GM10248 (cell line): ENCODE measurements at regions not wholly inside any gene's neighbourhood (a gene's known extent, or its start where the extent isn't known, plus 50 kb on each side); places are given as distances from the start of the nearest gene placed in this dataset.

Source experiments
- CTCF ChIA-PET: fragments of 300-600 bp; sonication (Branson Sonifier 250); formaldehyde crosslinking; extraction: SDS; loops from one replicate; lab custom pipeline; 2021; ENCODE audit warnings: antibody characterized with exemption; lab: Yijun Ruan, JAX
- POLR2A ChIA-PET: fragments of 350-650 bp; sonication (Branson Sonifier 250); formaldehyde crosslinking; extraction: SDS; loops from one replicate; lab custom pipeline; 2020; ENCODE audit warnings: antibody characterized with exemption; lab: Yijun Ruan, JAX
- DNase-seq: peaks from one replicate; pipeline ENCODE4 v3.0.0; 2012; ENCODE audit errors: extremely low spot score
- CTCF ChIP-seq: IDR thresholded peaks from 2 replicates; pipeline ENCODE4 v1.5.1; 2012; ENCODE audit warnings: mild to moderate bottlenecking, low read depth; ENCODE audit errors: extremely low read depth, missing control alignments, control extremely low read depth

GRCh38 chr7:128166603-128167041 lies 74.5 kb upstream of the LEP start:
- DNase-seq: peak; percentile 27
- POLR2A ChIA-PET: no interaction called here
- CTCF ChIA-PET: interaction anchor here (0.9 kb wide), 1 partner anchor 31 kb away, joined by 4 read pairs; no protein-coding TSS in a partner anchor
- no peak for TF ChIP-seq CTCF

GRCh38 chr7:128167042-128167701 lies 73.9 kb upstream of the LEP start:
- POLR2A ChIA-PET: no interaction called here
- no peak for TF ChIP-seq CTCF
- CTCF ChIA-PET: interaction anchor here (0.9 kb wide), 1 partner anchor 32 kb away, joined by 4 read pairs; no protein-coding TSS in a partner anchor
- DNase-seq: peak; percentile 61

- CTCF ChIA-PET: interaction anchor here (2.2 kb wide), 1 partner anchor 41 kb away, joined by 5 read pairs; no protein-coding TSS in a partner anchor
- POLR2A ChIA-PET: no interaction called here
- no peak for DNase-seq
- TF ChIP-seq CTCF: no peak
These were observed 73.0 kb upstream of the LEP start for GRCh38 chr7:128167791-128168666.

GRCh38 chr7:128168667-128169210 lies 72.3 kb upstream of the LEP start:
- DNase-seq: peak; percentile 48
- TF ChIP-seq CTCF: no peak
- ChIA-PET CTCF (interaction anchor here (2.2 kb wide), 1 partner anchor 40 kb away, joined by 5 read pairs; no protein-coding TSS in a partner anchor), POLR2A (no interaction called here)

- no peak for TF ChIP-seq CTCF
- ChIA-PET POLR2A (no interaction called here), CTCF (interaction anchor here (1.2 to 2.5 kb wide), 3 partner anchors 15 to 39 kb away, joined by 5 to 9 read pairs (median 5); no protein-coding TSS in a partner anchor)
- no peak for DNase-seq
These were observed 70.6 kb upstream of the LEP start for GRCh38 chr7:128170461-128170860.

- ChIA-PET POLR2A (no interaction called here), CTCF (interaction anchor here (0.7 to 2.5 kb wide), 7 partner anchors 9 to 463 kb away, joined by 3 to 9 read pairs (median 4); no protein-coding TSS in a partner anchor)
These were observed 69.6 kb upstream of the LEP start for GRCh38 chr7:128171342-128171918.

More at GRCh38 chr7:128171342-128171918, 69.6 kb upstream of the LEP start:
- TF ChIP-seq CTCF: no peak
- DNase-seq: no peak
